GM12878 (cell line): ENCODE measurements at regions not wholly inside any gene's neighbourhood (a gene's known extent, or its start where the extent isn't known, plus 50 kb on each side); places are given as distances from the start of the nearest gene placed in this dataset.

Experiments used
- ATAC-seq: fragments of 200-7000 bp; cut with Tn5 transposase; 3 replicates; pipeline ENCODE4 v1.9.1; 2020; ENCODE audit warnings: mild to moderate bottlenecking, moderate library complexity
- BruUV-seq: library from RNA; stranded (reverse); fragments of 400-500 nt; replicated peaks from 2 replicates; lab custom pipeline; 2021; lab: Mats Ljungman, UMichigan
- CTCF ChIA-PET: fragments of 300-600 bp; sonication (Branson Sonifier 250); formaldehyde crosslinking; extraction: SDS; loops from one replicate; lab custom pipeline; 2021; ENCODE audit warnings: inconsistent platforms; lab: Yijun Ruan, JAX
- POLR2A ChIA-PET: fragments of 350-600 bp; formaldehyde crosslinking; extraction: SDS; loops from one replicate; lab custom pipeline; 2021; ENCODE audit warnings: inconsistent platforms; lab: Charles Lee
- RAD21 ChIA-PET: fragments of 300-600 bp; sonication (Branson Sonifier 250); formaldehyde crosslinking; loops from one replicate; lab custom pipeline; 2023; ENCODE audit warnings: antibody characterized with exemption; ENCODE audit not compliant: unreplicated experiment; lab: Charles Lee
- SMC1A ChIA-PET: fragments of 300-600 bp; sonication (Branson Sonifier 250); formaldehyde crosslinking; loops from one replicate; lab custom pipeline; 2023; ENCODE audit not compliant: unreplicated experiment, uncharacterized antibody; lab: Charles Lee
- DNase-seq: peaks from one replicate; pipeline ENCODE4 v3.0.0-alpha.2; 2011; ENCODE audit warnings: low read depth, low spot score
- FAIRE-seq: peaks from 3 replicates; lab custom pipeline; 2011; peaks lifted over from hg19 to GRCh38; lab: Jason Lieb, UNC
- H2AFZ ChIP-seq: 2 replicates; pipeline ENCODE4 v1.6.0; 2011; ENCODE audit warnings: low read depth, low read length, control low read depth; ENCODE audit not compliant: control insufficient read depth
- H3K27ac ChIP-seq: 2 replicates; pipeline ENCODE4 v1.5.1; 2011; ENCODE audit warnings: control low read depth; ENCODE audit not compliant: control insufficient read depth, insufficient read depth
- H3K27me3 ChIP-seq, 2 experiments: replicated peaks in 1 of 2; 2 replicates each; pipeline versions ENCODE4 v1.6.0 to v1.6.1; 2011; ENCODE audit warnings: low read length in 1 of 2; ENCODE audit not compliant: control insufficient read depth in 2 of 2, insufficient read depth in 2 of 2
- H3K36me3 ChIP-seq, 2 experiments: 2 replicates each; pipeline ENCODE4 v1.5.1; 2011; ENCODE audit warnings: low read length in 1 of 2; ENCODE audit not compliant: control insufficient read depth in 2 of 2, insufficient read depth in 2 of 2
- H3K4me1 ChIP-seq: 2 replicates; pipeline ENCODE4 v1.6.1; 2011; ENCODE audit warnings: mild to moderate bottlenecking, low read length, moderate library complexity, mixed read lengths; ENCODE audit not compliant: control insufficient read depth, insufficient read depth
- H3K4me2 ChIP-seq: 2 replicates; pipeline ENCODE4 v1.6.0; 2011; ENCODE audit warnings: control low read depth; ENCODE audit not compliant: control insufficient read depth, insufficient read depth
- H3K4me3 ChIP-seq: fragments of 200-600 bp; sonication (generic); 2 replicates; pipeline ENCODE4 v1.5.1; 2016
- H3K79me2 ChIP-seq: 2 replicates; pipeline ENCODE4 v1.6.0; 2011; ENCODE audit warnings: low read length; ENCODE audit not compliant: control insufficient read depth, insufficient read depth
- H3K9ac ChIP-seq: 2 replicates; pipeline ENCODE4 v1.8.0; 2011; ENCODE audit warnings: low read length, control low read depth, mixed read lengths; ENCODE audit not compliant: control insufficient read depth, insufficient read depth
- H3K9me3 ChIP-seq: replicated peaks from 3 replicates; pipeline ENCODE4 v1.5.1; 2011; ENCODE audit warnings: mild to moderate bottlenecking, low read length; ENCODE audit not compliant: control insufficient read depth, insufficient read depth
- H4K20me1 ChIP-seq: 2 replicates; pipeline ENCODE4 v1.6.0; 2011; ENCODE audit not compliant: control insufficient read depth, insufficient read depth
- JUNB ChIP-seq: IDR thresholded peaks from 2 replicates; pipeline ENCODE4 v1.6.1; 2016; ENCODE audit warnings: antibody characterized with exemption, mild to moderate bottlenecking
- JUND ChIP-seq: IDR thresholded peaks from 2 replicates; pipeline ENCODE4 v1.6.1; 2012; ENCODE audit warnings: low read depth, mild to moderate bottlenecking, low read length, improper control_type of control experiment, moderate library complexity
- MEF2A ChIP-seq: IDR thresholded peaks from 2 replicates; pipeline ENCODE4 v1.6.1; 2011; ENCODE audit warnings: low read depth, mild to moderate bottlenecking, low read length, moderate library complexity; ENCODE audit not compliant: insufficient read depth
- MEF2B ChIP-seq: fragments of 450-650 bp; IDR thresholded peaks from 2 replicates; pipeline ENCODE4 v1.6.1; 2018; ENCODE audit warnings: mild to moderate bottlenecking, moderate library complexity; ENCODE audit not compliant: partially characterized antibody, poor library complexity, severe bottlenecking
- MYC ChIP-seq: IDR thresholded peaks from 2 replicates; pipeline ENCODE4 v1.6.1; 2011; ENCODE audit warnings: mild to moderate bottlenecking, low read length, moderate library complexity, inconsistent platforms; ENCODE audit not compliant: insufficient read depth, insufficient replicate concordance, insufficient read length, severe bottlenecking
- NR2C2 ChIP-seq: IDR thresholded peaks from 2 replicates; pipeline ENCODE4 v1.6.1; 2011; ENCODE audit warnings: borderline replicate concordance, low read depth; ENCODE audit not compliant: control insufficient read depth, insufficient read length
- POLR2AphosphoS5 ChIP-seq: IDR thresholded peaks from 2 replicates; pipeline ENCODE4 v1.6.1; 2011; ENCODE audit warnings: mild to moderate bottlenecking, low read length, inconsistent platforms
- SUPT20H ChIP-seq: IDR thresholded peaks from 2 replicates; pipeline ENCODE4 v1.6.1; 2011; ENCODE audit warnings: low read depth, mild to moderate bottlenecking, low read length, moderate library complexity, borderline replicate concordance; ENCODE audit not compliant: control insufficient read depth
- TCF7 ChIP-seq: IDR thresholded peaks from 2 replicates; pipeline ENCODE4 v1.6.1; 2014; ENCODE audit warnings: antibody characterized with exemption, borderline replicate concordance
- ZNF274 ChIP-seq: IDR thresholded peaks from one replicate; pipeline ENCODE4 v1.8.0; 2011; ENCODE audit not compliant: insufficient read length, insufficient read depth
- WGBS: methylation state at CpG from one replicate; pipeline ENCODE4 v1.1.6; 2016; ENCODE audit warnings: low lambda C conversion rate; ENCODE audit not compliant: insufficient replicate concordance, insufficient coverage; ENCODE audit errors: missing lambda C conversion rate; 5-methylcytosine and 5-hydroxymethylcytosine counted together
- in situ Hi-C: fragments of 300-500 bp; cut with MboI; formaldehyde crosslinking; loops from 9 replicates; pipeline ENCODE4 v1.14.3; 2018; ENCODE audit warnings: mixed read lengths
- intact Hi-C: fragments of 100-400 bp; cut with micrococcal nuclease; formaldehyde crosslinking; loops from one replicate; pipeline ENCODE4 v1.14.2; 2022; ENCODE audit not compliant: unreplicated experiment
- TF ChIP-seq, protein P1 (sequence below): fragments of 450-650 bp; IDR thresholded peaks from 2 replicates; pipeline ENCODE4 v1.6.1; 2017; ENCODE audit warnings: mild to moderate bottlenecking
- TF ChIP-seq, protein P2 (sequence below): IDR thresholded peaks from 2 replicates; pipeline ENCODE4 v1.6.1; 2011; ENCODE audit warnings: borderline replicate concordance, low read depth, mild to moderate bottlenecking, moderate library complexity, mixed read lengths, low read length; ENCODE audit not compliant: insufficient read depth; ENCODE audit errors: extremely low read length

DNA sequence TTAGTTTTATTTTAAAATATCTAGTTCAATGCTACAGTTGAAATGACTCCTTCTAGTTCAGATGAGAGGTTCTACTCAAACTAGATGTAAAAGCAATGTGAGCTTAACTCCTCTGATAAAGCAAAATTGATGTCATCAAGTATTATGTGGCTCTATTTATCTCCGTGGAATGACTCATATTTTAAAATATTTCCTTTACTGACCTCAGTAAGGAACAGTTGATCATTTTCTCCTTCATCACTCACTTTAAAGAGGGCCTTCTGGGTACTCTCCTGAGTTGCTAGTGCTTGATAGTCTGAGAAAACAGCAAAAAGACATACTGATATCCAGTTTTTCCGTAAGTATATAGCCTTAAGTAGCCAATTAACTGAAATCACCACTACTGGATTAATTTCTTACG is 1099.3 kb downstream of the ROBO2 start:
- Histone ChIP-seq H3K27ac (no peak overlapping the region), H3K9me3 (no peaks in the 10 kb centered on the region), H2AFZ (no peak overlapping the region), H3K79me2 (no peaks in the 10 kb centered on the region), H4K20me1 (no peaks in the 10 kb centered on the region), H3K9ac (no peak overlapping the region), H3K4me2 (no peak overlapping the region), H3K4me1 (no peaks in the 10 kb centered on the region), H3K36me3 (no peaks in the 10 kb centered on the region), H3K4me3 (no peak overlapping the region), H3K27me3 (no peaks in the 10 kb centered on the region)
- no peak for FAIRE-seq
- ChIA-PET RAD21 (no interaction called here), CTCF (no interaction called here), POLR2A (no interaction called here), SMC1A (no interaction called here)
- ATAC-seq: no peak
- BruUV-seq: no TSS peak
- intact Hi-C loops (no loop called here), in situ Hi-C loops (no loop called here)
- WGBS: 29% methylated on average over 3 of the region's 3 CpGs
- DNase-seq: no peak
- TF ChIP-seq MYC (no peak), SUPT20H (no peak), POLR2AphosphoS5 (no peak), JUNB (no peak), TCF7 (no peak), MEF2B (no peak), NR2C2 (no peak), MEF2A (no peak), ZNF274 (no peak), JUND (no peak)
- TF ChIP-seq, protein P1, sequence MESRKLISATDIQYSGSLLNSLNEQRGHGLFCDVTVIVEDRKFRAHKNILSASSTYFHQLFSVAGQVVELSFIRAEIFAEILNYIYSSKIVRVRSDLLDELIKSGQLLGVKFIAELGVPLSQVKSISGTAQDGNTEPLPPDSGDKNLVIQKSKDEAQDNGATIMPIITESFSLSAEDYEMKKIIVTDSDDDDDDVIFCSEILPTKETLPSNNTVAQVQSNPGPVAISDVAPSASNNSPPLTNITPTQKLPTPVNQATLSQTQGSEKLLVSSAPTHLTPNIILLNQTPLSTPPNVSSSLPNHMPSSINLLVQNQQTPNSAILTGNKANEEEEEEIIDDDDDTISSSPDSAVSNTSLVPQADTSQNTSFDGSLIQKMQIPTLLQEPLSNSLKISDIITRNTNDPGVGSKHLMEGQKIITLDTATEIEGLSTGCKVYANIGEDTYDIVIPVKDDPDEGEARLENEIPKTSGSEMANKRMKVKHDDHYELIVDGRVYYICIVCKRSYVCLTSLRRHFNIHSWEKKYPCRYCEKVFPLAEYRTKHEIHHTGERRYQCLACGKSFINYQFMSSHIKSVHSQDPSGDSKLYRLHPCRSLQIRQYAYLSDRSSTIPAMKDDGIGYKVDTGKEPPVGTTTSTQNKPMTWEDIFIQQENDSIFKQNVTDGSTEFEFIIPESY: no peak
- TF ChIP-seq, protein P2, sequence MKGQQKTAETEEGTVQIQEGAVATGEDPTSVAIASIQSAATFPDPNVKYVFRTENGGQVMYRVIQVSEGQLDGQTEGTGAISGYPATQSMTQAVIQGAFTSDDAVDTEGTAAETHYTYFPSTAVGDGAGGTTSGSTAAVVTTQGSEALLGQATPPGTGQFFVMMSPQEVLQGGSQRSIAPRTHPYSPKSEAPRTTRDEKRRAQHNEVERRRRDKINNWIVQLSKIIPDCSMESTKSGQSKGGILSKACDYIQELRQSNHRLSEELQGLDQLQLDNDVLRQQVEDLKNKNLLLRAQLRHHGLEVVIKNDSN: no peak
